GM12891 (cell line): ENCODE measurements at regions not wholly inside any gene's neighbourhood (a gene's known extent, or its start where the extent isn't known, plus 50 kb on each side); places are given as distances from the start of the nearest gene placed in this dataset.

Experiments used
- PAX5 ChIP-seq: IDR thresholded peaks from 2 replicates; pipeline ENCODE4 v1.6.1; 2011; ENCODE audit warnings: low read length, moderate library complexity, mild to moderate bottlenecking; ENCODE audit not compliant: insufficient read depth, severe bottlenecking
- POLR2A ChIP-seq: IDR thresholded peaks from 2 replicates; pipeline ENCODE4 v1.6.1; 2011; ENCODE audit warnings: low read depth, low read length, control low read depth
- POLR2AphosphoS5 ChIP-seq: IDR thresholded peaks from 2 replicates; pipeline ENCODE4 v1.6.1; 2011; ENCODE audit warnings: low read depth, low read length, control low read depth
- POU2F2 ChIP-seq: IDR thresholded peaks from 2 replicates; pipeline ENCODE4 v1.6.1; 2011; ENCODE audit warnings: low read depth, mild to moderate bottlenecking, control low read depth, low read length, moderate library complexity
- SPI1 ChIP-seq: IDR thresholded peaks from 2 replicates; pipeline ENCODE4 v1.6.1; 2011; ENCODE audit warnings: low read depth, low read length, control low read depth
- TAF1 ChIP-seq: IDR thresholded peaks from 2 replicates; pipeline ENCODE4 v1.6.1; 2011; ENCODE audit warnings: low read depth, low read length, control low read depth

DNA sequence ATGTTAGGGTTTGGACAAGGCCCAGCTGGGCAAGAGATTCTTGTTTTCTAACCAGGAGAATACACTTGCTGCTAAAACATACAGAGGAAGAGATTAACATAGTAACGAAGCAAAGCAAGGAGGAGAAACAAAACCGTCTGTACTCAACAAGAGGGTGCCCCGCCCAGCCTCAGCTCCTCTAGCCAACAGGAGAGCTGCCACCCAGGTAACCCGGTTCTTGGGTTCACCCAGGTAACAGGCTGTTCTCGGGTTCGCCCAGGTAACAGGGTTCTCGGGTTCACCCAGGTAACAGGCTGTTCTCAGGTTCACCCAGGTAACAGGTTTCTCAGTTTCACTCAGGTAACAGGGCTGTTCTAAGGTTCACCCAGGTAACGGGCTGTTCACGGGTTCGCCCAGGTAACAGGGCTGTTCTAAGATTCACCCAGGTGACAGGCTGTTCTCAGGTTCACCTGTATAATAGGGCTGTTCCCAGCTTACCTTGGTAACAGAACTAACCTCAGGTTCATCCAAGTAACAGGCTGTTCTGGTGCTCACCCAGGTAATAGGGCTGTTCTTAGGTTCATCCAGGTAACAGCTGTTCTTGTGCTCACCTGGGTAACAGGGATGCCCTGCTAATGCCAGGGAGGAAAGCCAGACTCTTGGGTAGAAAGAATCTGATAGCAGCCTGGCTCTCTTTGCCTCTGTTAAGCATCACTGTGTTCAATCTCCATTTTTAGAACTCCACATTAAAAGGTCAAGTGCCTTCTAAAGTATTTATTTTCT lies 271.6 kb downstream of the SYK start:
- TF ChIP-seq TAF1 (no peak), POLR2A (no peak), POLR2AphosphoS5 (no peak), POU2F2 (no peak), PAX5 (no peak), SPI1 (no peak)
